K562 (cell line): ENCODE measurements at regions not wholly inside any gene's neighbourhood (a gene's known extent, or its start where the extent isn't known, plus 50 kb on each side); places are given as distances from the start of the nearest gene placed in this dataset.

Source experiments
- ATAC-seq: fragments of 200-7000 bp; cut with Tn5 transposase; 3 replicates; pipeline ENCODE4 v1.9.1; 2020; ENCODE audit warnings: moderate library complexity
- BruUV-seq: library from RNA; stranded (reverse); fragments of 400-500 nt; replicated peaks from 2 replicates; lab custom pipeline; 2021; lab: Mats Ljungman, UMichigan
- CTCF ChIA-PET: fragments of 300-600 bp; formaldehyde crosslinking; extraction: SDS; loops from one replicate; lab custom pipeline; 2021; ENCODE audit warnings: low intra/inter-chr PET ratio; lab: Yijun Ruan, JAX
- POLR2A ChIA-PET: fragments of 300-600, 350-650 bp; sonication (Branson Sonifier 250); formaldehyde crosslinking; extraction: SDS; loops from one replicate; lab custom pipeline; 2021; ENCODE audit warnings: antibody characterized with exemption, inconsistent platforms; lab: Yijun Ruan, JAX
- DNase-seq, 4 experiments: peaks; one replicate each; pipeline versions ENCODE4 v3.0.0 to v3.0.0-alpha.2; 2011 to 2018; ENCODE audit warnings: low spot score in 3 of 4, mixed read lengths in 3 of 4; ENCODE audit errors: extremely low read depth in 1 of 4
- FAIRE-seq: peaks from 2 replicates; lab custom pipeline; 2011; peaks lifted over from hg19 to GRCh38; lab: Jason Lieb, UNC
- H2AFZ ChIP-seq: 2 replicates; pipeline ENCODE4 v1.6.0; 2011; ENCODE audit warnings: low read depth, low read length, control low read depth, inconsistent platforms
- H3K27ac ChIP-seq: fragments of 200-600 bp; 3 replicates; pipeline ENCODE4 v1.8.0; 2011; ENCODE audit warnings: low read depth, mild to moderate bottlenecking, control low read depth, inconsistent platforms, low read length, moderate library complexity, mixed read lengths; ENCODE audit errors: extremely low read depth
- H3K27me3 ChIP-seq, 2 experiments: fragments of 300-600 bp in 1 of 2; 2 replicates in 1 of 2; 3 replicates in 1 of 2; pipeline versions ENCODE4 v1.6.0 to v1.8.0; 2011; ENCODE audit warnings: inconsistent platforms in 2 of 2, low read length in 2 of 2, mild to moderate bottlenecking in 1 of 2, mixed read lengths in 1 of 2, moderate library complexity in 1 of 2; ENCODE audit not compliant: control insufficient read depth in 2 of 2, insufficient read depth in 2 of 2
- H3K36me3 ChIP-seq: fragments of 300-600 bp; 3 replicates; pipeline ENCODE4 v1.8.0; 2011; ENCODE audit warnings: mild to moderate bottlenecking, low read length, inconsistent platforms; ENCODE audit not compliant: control insufficient read depth, insufficient read depth
- H3K4me1 ChIP-seq, 2 experiments: fragments of 200-600 bp in 1 of 2; replicated peaks in 1 of 2; 2 replicates in 1 of 2; 3 replicates in 1 of 2; pipeline versions ENCODE4 v1.5.1 to v1.8.0; 2011; ENCODE audit warnings: inconsistent platforms in 2 of 2, low read length in 2 of 2, mild to moderate bottlenecking in 1 of 2, mixed read lengths in 1 of 2, moderate library complexity in 1 of 2; ENCODE audit not compliant: control insufficient read depth in 2 of 2, insufficient read depth in 2 of 2
- H3K4me2 ChIP-seq: 2 replicates; pipeline ENCODE4 v1.6.1; 2011; ENCODE audit warnings: low read length, control low read depth, inconsistent platforms, mixed read lengths; ENCODE audit not compliant: insufficient read depth
- H3K4me3 ChIP-seq: fragments of 200-600 bp; sonication (generic), shearing (Covaris generic); 2 replicates; pipeline ENCODE4 v1.5.1; 2016; ENCODE audit warnings: control low read depth, inconsistent platforms
- H3K79me2 ChIP-seq: fragments of 200-600 bp; 3 replicates; pipeline ENCODE4 v1.8.0; 2011; ENCODE audit warnings: low read length, inconsistent platforms; ENCODE audit not compliant: control insufficient read depth, insufficient read depth
- H3K9ac ChIP-seq, 2 experiments: 2 replicates each; pipeline versions ENCODE4 v1.6.0 to v1.6.1; 2011; ENCODE audit warnings: low read depth in 2 of 2, low read length in 2 of 2, control low read depth in 1 of 2, inconsistent platforms in 1 of 2, mild to moderate bottlenecking in 1 of 2, mixed read lengths in 1 of 2; ENCODE audit not compliant: insufficient read depth in 1 of 2
- H3K9me1 ChIP-seq: one replicate; pipeline ENCODE4 v1.6.0; 2011; ENCODE audit warnings: inconsistent platforms, mild to moderate bottlenecking, low read length, moderate library complexity; ENCODE audit not compliant: control insufficient read depth, insufficient read depth
- H3K9me3 ChIP-seq: replicated peaks from 2 replicates; pipeline ENCODE4 v1.5.1; 2011; ENCODE audit warnings: low read depth, low read length, inconsistent platforms; ENCODE audit not compliant: control insufficient read depth, insufficient read depth
- H4K20me1 ChIP-seq: replicated peaks from 2 replicates; pipeline ENCODE4 v1.6.1; 2011; ENCODE audit warnings: low read length, inconsistent platforms, mixed read lengths; ENCODE audit not compliant: control insufficient read depth, insufficient read depth
- DIDO1 ChIP-seq: fragments of 450-650 bp; IDR thresholded peaks from 2 replicates; pipeline ENCODE4 v1.6.1; 2016; ENCODE audit warnings: low read depth, missing biosample characterization, missing genetic modification characterization
- HEY1 ChIP-seq: fragments of 250-450 bp; sonication (Bioruptor Pico); IDR thresholded peaks from 2 replicates; pipeline ENCODE4 v1.5.0; 2020; ENCODE audit warnings: mild to moderate bottlenecking, moderate library complexity, borderline replicate concordance
- MBD2 ChIP-seq: sonication (generic); IDR thresholded peaks from 2 replicates; pipeline ENCODE4 v1.6.1; 2016; ENCODE audit warnings: low read depth, borderline replicate concordance
- MIER1 ChIP-seq: fragments of 450-650 bp; IDR thresholded peaks from 2 replicates; pipeline ENCODE4 v1.6.1; 2016; ENCODE audit warnings: antibody characterized with exemption, mild to moderate bottlenecking, low read depth
- MYNN ChIP-seq, 2 experiments: sonication (generic); formaldehyde crosslinking in 1 of 2; IDR thresholded peaks; 2 replicates each; pipeline versions ENCODE4 v1.5.0 to v1.6.1; 2016 to 2020; ENCODE audit warnings: antibody characterized with exemption in 1 of 2, missing genetic modification reagents in 1 of 2
- PHF21A ChIP-seq: fragments of 450-650 bp; IDR thresholded peaks from 2 replicates; pipeline ENCODE4 v1.6.1; 2017; ENCODE audit warnings: low read depth, borderline replicate concordance
- PRPF4 ChIP-seq: fragments of 200-400 bp; formaldehyde crosslinking; IDR thresholded peaks from one replicate; pipeline ENCODE4 v1.6.1; 2017; ENCODE audit warnings: low read length, low read depth, mild to moderate bottlenecking; ENCODE audit not compliant: insufficient read depth, poor library complexity, severe bottlenecking
- RCOR1 ChIP-seq, 2 experiments: IDR thresholded peaks; 2 replicates each; pipeline ENCODE4 v1.6.1; 2012; ENCODE audit warnings: low read depth in 2 of 2, low read length in 2 of 2, borderline replicate concordance in 1 of 2, improper control_type of control experiment in 1 of 2
- SMC3 ChIP-seq: conservative IDR thresholded peaks from 2 replicates; pipeline ENCODE4 v1.6.1; 2011; ENCODE audit warnings: low read depth, low read length, improper control_type of control experiment; ENCODE audit not compliant: insufficient read depth
- SP2 ChIP-seq: IDR thresholded peaks from 2 replicates; pipeline ENCODE4 v1.6.1; 2011; ENCODE audit warnings: mild to moderate bottlenecking, low read depth, low read length, moderate library complexity; ENCODE audit not compliant: poor library complexity, severe bottlenecking; ENCODE audit errors: extremely low read depth
- TCF7L2 ChIP-seq: fragments of 150-350 bp; IDR thresholded peaks from 2 replicates; pipeline ENCODE4 v1.6.1; 2016; ENCODE audit warnings: low read depth, mild to moderate bottlenecking, low read length, moderate library complexity
- ZC3H11A ChIP-seq: IDR thresholded peaks from 2 replicates; pipeline ENCODE4 v1.6.1; 2012; ENCODE audit warnings: low read depth, low read length, improper control_type of control experiment
- ZNF197 ChIP-seq: fragments of 200-800 bp; sonication (Bioruptor generic); IDR thresholded peaks from 2 replicates; pipeline ENCODE4 v1.6.1; 2016; ENCODE audit warnings: low read depth, missing genetic modification characterization, missing compliant biosample characterization
- WGBS: fragments of 100-300 bp; shearing (Covaris generic); methylation state at CpG from one replicate; pipeline ENCODE4 v1.1.6; 2016; ENCODE audit warnings: low coverage, mixed read lengths; ENCODE audit not compliant: insufficient coverage; ENCODE audit errors: missing lambda C conversion rate; 5-methylcytosine and 5-hydroxymethylcytosine counted together
- in situ Hi-C: fragments of 300-500 bp; cut with MboI; formaldehyde crosslinking; loops from 4 replicates; pipeline ENCODE4 v1.15.0; 2018; ENCODE audit warnings: inconsistent platforms, mixed read lengths
- intact Hi-C: fragments of 100-400 bp; cut with micrococcal nuclease; formaldehyde crosslinking; loops from 2 replicates; pipeline ENCODE4 v1.14.2; 2022
- TF ChIP-seq, protein P1 (sequence below): sonication (generic); formaldehyde crosslinking; IDR thresholded peaks from 2 replicates; pipeline ENCODE4 v1.8.0; 2022; ENCODE audit warnings: mild to moderate bottlenecking, missing genetic modification reagents
- TF ChIP-seq, protein P2 (sequence below): fragments of 250-450 bp; sonication (Bioruptor Pico); IDR thresholded peaks from 2 replicates; pipeline ENCODE4 v1.8.0; 2021; ENCODE audit warnings: mild to moderate bottlenecking, moderate library complexity
- TF ChIP-seq, protein P3 (sequence below): fragments of 250-450 bp; sonication (Bioruptor Pico); IDR thresholded peaks from 2 replicates; pipeline ENCODE4 v1.9.0; 2021; ENCODE audit warnings: mild to moderate bottlenecking

DNA sequence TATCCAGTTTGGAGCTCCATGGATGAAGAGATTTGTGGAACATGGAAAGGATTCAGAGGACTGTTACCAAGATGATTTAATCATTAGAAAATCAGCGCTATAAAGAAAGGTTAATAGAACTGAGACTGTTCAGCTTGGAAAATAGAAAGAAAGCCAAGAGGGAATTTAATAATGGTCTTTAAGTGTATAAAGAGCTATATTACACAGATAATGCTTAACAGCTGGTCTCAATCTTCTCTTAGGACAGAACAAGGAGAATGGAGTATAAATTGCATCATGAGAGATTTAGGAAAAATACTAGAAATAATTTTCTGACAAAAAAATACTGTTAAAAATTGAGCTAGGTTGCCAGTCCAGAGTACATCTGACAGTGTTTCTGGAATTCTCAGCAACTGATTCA, 91.3 kb upstream of the MAGEC2 start:
- no peaks in the 10 kb centered on the region for H4K20me1 ChIP-seq
- no peaks in the 10 kb centered on the region for H3K4me1 ChIP-seq
- TF ChIP-seq RCOR1 (IDR thresholded peaks at IDR 0.05; ENCODE audit: borderline replicate concordance in 1 of 2, low read depth in 2 of 2, low read length in 2 of 2) (no peak), SMC3 (no peak), MBD2 (no peak), HEY1 (CRISPR knock-in tag) (no peak), DIDO1 (tag) (no peak), ZNF197 (CRISPR knock-in tag) (no peak), MIER1 (no peak), PHF21A (no peak), PRPF4 (no peak), ZC3H11A (no peak), SP2 (no peak), TCF7L2 (no peak), MYNN (IDR thresholded peaks at IDR 0.05) (no peak), MYNN (CRISPR knock-in tag; IDR thresholded peaks at IDR 0.05) (no peak)
- TF ChIP-seq, protein P1, sequence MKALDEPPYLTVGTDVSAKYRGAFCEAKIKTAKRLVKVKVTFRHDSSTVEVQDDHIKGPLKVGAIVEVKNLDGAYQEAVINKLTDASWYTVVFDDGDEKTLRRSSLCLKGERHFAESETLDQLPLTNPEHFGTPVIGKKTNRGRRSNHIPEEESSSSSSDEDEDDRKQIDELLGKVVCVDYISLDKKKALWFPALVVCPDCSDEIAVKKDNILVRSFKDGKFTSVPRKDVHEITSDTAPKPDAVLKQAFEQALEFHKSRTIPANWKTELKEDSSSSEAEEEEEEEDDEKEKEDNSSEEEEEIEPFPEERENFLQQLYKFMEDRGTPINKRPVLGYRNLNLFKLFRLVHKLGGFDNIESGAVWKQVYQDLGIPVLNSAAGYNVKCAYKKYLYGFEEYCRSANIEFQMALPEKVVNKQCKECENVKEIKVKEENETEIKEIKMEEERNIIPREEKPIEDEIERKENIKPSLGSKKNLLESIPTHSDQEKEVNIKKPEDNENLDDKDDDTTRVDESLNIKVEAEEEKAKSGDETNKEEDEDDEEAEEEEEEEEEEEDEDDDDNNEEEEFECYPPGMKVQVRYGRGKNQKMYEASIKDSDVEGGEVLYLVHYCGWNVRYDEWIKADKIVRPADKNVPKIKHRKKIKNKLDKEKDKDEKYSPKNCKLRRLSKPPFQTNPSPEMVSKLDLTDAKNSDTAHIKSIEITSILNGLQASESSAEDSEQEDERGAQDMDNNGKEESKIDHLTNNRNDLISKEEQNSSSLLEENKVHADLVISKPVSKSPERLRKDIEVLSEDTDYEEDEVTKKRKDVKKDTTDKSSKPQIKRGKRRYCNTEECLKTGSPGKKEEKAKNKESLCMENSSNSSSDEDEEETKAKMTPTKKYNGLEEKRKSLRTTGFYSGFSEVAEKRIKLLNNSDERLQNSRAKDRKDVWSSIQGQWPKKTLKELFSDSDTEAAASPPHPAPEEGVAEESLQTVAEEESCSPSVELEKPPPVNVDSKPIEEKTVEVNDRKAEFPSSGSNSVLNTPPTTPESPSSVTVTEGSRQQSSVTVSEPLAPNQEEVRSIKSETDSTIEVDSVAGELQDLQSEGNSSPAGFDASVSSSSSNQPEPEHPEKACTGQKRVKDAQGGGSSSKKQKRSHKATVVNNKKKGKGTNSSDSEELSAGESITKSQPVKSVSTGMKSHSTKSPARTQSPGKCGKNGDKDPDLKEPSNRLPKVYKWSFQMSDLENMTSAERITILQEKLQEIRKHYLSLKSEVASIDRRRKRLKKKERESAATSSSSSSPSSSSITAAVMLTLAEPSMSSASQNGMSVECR (CRISPR knock-in tag) = no peak
- TF ChIP-seq, protein P2, sequence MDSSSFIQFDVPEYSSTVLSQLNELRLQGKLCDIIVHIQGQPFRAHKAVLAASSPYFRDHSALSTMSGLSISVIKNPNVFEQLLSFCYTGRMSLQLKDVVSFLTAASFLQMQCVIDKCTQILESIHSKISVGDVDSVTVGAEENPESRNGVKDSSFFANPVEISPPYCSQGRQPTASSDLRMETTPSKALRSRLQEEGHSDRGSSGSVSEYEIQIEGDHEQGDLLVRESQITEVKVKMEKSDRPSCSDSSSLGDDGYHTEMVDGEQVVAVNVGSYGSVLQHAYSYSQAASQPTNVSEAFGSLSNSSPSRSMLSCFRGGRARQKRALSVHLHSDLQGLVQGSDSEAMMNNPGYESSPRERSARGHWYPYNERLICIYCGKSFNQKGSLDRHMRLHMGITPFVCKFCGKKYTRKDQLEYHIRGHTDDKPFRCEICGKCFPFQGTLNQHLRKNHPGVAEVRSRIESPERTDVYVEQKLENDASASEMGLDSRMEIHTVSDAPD (CRISPR knock-in tag) = no peak
- TF ChIP-seq, protein P3, sequence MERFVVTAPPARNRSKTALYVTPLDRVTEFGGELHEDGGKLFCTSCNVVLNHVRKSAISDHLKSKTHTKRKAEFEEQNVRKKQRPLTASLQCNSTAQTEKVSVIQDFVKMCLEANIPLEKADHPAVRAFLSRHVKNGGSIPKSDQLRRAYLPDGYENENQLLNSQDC (CRISPR knock-in tag) = no peak
- no peaks in the 10 kb centered on the region for H3K36me3 ChIP-seq
- no peaks in the 10 kb centered on the region for H3K9me3 ChIP-seq
- H3K27me3 ChIP-seq = no peaks in the 10 kb centered on the region
- ATAC-seq (no peak), DNase-seq (no peak), FAIRE-seq (no peak)
- H3K79me2 ChIP-seq = no peaks in the 10 kb centered on the region
- intact Hi-C loops = no loop called here
- CTCF ChIA-PET = no interaction called here
- no TSS peak for BruUV-seq
- in situ Hi-C loops = no loop called here
- no peaks in the 10 kb centered on the region for H3K9me1 ChIP-seq
- no peak overlapping the region for H3K27ac ChIP-seq
- H3K4me2 ChIP-seq = no peak overlapping the region
- no peak overlapping the region for H3K9ac ChIP-seq
- no peak overlapping the region for H2AFZ ChIP-seq
- WGBS = 0% methylated on average over 1 of the region's 1 CpG
- no peak overlapping the region for H3K4me3 ChIP-seq
- POLR2A ChIA-PET = no interaction called here
